Type B pancreatic cell (in vitro differentiated cells): ENCODE measurements at regions not wholly inside any gene's neighbourhood (a gene's known extent, or its start where the extent isn't known, plus 50 kb on each side); places are given as distances from the start of the nearest gene placed in this dataset.
"Not testable (repeated sequence)": the region's sequence is repeated elsewhere in the genome, so short reads cannot be mapped to it uniquely, and the experiment has no call there.

Experiments
- DNase-seq: peaks from one replicate; pipeline ENCODE4 v3.0.0; 2021; ENCODE audit warnings: mixed read lengths; ENCODE audit not compliant: unreplicated experiment; ENCODE audit errors: extremely low spot score
- H3K27ac Mint-ChIP-seq: 2 replicates; pipeline ENCODE4 v1.8.0; 2021; ENCODE audit warnings: mild to moderate bottlenecking, mixed read lengths
- H3K27me3 Mint-ChIP-seq: 2 replicates; pipeline ENCODE4 v1.8.0; 2021; ENCODE audit warnings: mixed read lengths
- H3K36me3 Mint-ChIP-seq: 2 replicates; pipeline ENCODE4 v1.8.0; 2021; ENCODE audit warnings: mixed read lengths
- H3K4me1 Mint-ChIP-seq: one replicate; pipeline ENCODE4 v1.8.0; 2021; ENCODE audit warnings: mixed read lengths; ENCODE audit not compliant: unreplicated experiment
- H3K4me3 Mint-ChIP-seq: 2 replicates; pipeline ENCODE4 v1.8.0; 2021; ENCODE audit warnings: mild to moderate bottlenecking, mixed read lengths
- H3K9me3 Mint-ChIP-seq: 2 replicates; pipeline ENCODE4 v1.8.0; 2021; ENCODE audit warnings: mixed read lengths
- TF ChIP-seq, protein P1 (sequence below): fragments of 200-600 bp; sonication (generic); conservative IDR thresholded peaks from 2 replicates; pipeline ENCODE4 v1.5.0; 2021; ENCODE audit warnings: antibody characterized with exemption, mild to moderate bottlenecking

DNA sequence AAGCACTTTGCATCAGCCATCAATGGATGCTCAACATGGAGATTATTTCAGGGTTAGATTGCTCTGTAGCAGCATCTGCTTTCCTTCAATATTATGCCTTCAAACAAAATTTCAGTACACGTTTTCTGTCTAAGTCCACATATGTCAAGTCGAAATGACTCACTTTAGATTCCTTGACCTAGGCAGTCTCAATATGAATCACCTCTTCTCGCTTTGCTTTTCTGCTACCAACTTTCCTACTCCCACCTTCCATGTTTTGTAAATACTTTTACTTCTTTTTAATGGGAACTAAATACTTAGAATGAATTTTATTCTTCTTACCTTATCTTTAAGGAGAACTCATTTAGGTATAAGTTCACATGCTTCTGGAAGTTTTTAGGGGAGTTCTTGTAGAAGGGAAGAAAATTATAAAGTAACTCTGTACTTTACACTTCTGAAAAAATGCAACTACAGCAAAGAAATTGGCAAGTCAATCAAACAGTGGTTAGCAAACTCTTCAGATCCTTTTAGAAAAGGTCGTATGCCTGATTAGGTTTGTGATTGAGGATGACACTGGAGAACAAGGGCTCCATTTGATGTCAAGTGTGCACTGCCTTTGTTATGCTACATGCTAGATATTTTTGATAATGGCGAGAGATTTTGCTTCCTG lies 478.5 kb upstream of the SMARCA2 start:
- H3K27me3 Mint-ChIP-seq = no peaks in the 10 kb centered on the region
- H3K36me3 Mint-ChIP-seq = no peaks in the 10 kb centered on the region
- TF ChIP-seq, protein P1, sequence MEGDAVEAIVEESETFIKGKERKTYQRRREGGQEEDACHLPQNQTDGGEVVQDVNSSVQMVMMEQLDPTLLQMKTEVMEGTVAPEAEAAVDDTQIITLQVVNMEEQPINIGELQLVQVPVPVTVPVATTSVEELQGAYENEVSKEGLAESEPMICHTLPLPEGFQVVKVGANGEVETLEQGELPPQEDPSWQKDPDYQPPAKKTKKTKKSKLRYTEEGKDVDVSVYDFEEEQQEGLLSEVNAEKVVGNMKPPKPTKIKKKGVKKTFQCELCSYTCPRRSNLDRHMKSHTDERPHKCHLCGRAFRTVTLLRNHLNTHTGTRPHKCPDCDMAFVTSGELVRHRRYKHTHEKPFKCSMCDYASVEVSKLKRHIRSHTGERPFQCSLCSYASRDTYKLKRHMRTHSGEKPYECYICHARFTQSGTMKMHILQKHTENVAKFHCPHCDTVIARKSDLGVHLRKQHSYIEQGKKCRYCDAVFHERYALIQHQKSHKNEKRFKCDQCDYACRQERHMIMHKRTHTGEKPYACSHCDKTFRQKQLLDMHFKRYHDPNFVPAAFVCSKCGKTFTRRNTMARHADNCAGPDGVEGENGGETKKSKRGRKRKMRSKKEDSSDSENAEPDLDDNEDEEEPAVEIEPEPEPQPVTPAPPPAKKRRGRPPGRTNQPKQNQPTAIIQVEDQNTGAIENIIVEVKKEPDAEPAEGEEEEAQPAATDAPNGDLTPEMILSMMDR = no peak
- H3K27ac Mint-ChIP-seq = no peak overlapping the region
- peaks cover 9% of the 10 kb centered on the region for H3K4me1 Mint-ChIP-seq
- no peaks in the 10 kb centered on the region for H3K9me3 Mint-ChIP-seq
- no peak for DNase-seq
- H3K4me3 Mint-ChIP-seq = no peak overlapping the region

DNA sequence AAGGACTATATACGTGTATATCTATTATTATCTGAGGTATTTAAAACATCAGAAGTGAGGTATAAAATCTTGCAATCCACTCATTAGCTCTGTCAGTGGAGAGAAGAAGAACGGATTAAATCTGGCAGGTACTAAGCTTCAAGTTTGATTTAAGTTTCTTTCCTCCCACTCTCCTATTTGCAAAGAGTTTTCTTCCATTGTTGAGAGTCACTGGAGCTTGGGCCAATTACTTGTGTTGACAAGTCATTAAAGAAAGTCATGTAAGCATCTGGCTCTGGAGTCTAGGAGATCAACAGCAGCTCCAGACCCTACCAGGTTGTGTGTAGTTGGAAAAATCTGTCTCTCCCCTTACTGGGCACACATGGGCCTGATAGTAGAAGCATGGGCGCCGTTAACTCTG lies 476.8 kb upstream of the SMARCA2 start:
- Mint-ChIP-seq H3K27ac (no peak overlapping the region), H3K4me1 (no peaks in the 10 kb centered on the region), H3K27me3 (no peaks in the 10 kb centered on the region), H3K4me3 (no peak overlapping the region), H3K9me3 (no peaks in the 10 kb centered on the region), H3K36me3 (no peaks in the 10 kb centered on the region)
- DNase-seq = no peak
- TF ChIP-seq, protein P1 = no peak

DNA sequence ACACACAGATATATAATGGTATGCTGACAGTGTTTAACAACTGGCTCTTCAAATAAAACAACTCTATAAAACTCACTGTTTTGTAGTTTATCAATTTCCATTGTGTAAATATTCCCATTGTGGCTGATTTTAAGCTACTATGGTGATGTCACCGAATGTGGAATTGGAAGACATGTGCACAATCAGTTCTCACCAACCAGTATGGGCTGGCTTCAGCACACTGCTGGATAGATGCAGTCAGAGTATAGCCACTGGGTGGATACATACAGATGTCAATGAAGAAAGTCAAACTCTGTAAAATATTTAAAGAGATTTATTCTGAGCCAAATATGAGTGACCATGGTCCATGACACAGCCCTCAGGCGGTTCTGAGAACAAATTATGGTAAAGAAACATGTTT lies 475.9 kb upstream of the SMARCA2 start:
- TF ChIP-seq, protein P1 = no peak
- no peak for DNase-seq
- no peaks in the 10 kb centered on the region for H3K36me3 Mint-ChIP-seq
- no peaks in the 10 kb centered on the region for H3K4me1 Mint-ChIP-seq
- H3K27ac Mint-ChIP-seq = no peak overlapping the region
- no peaks in the 10 kb centered on the region for H3K9me3 Mint-ChIP-seq
- no peak overlapping the region for H3K4me3 Mint-ChIP-seq
- no peaks in the 10 kb centered on the region for H3K27me3 Mint-ChIP-seq

GRCh38 chr9:1550636-1551035 lies 464.5 kb upstream of the SMARCA2 start:
- Mint-ChIP-seq H3K27ac (no peak overlapping the region), H3K9me3 (no peaks in the 10 kb centered on the region), H3K4me1 (no peaks in the 10 kb centered on the region), H3K27me3 (no peaks in the 10 kb centered on the region), H3K36me3 (no peaks in the 10 kb centered on the region), H3K4me3 (no peak overlapping the region)
- TF ChIP-seq, protein P1 = no peak
- DNase-seq = no peak

DNA sequence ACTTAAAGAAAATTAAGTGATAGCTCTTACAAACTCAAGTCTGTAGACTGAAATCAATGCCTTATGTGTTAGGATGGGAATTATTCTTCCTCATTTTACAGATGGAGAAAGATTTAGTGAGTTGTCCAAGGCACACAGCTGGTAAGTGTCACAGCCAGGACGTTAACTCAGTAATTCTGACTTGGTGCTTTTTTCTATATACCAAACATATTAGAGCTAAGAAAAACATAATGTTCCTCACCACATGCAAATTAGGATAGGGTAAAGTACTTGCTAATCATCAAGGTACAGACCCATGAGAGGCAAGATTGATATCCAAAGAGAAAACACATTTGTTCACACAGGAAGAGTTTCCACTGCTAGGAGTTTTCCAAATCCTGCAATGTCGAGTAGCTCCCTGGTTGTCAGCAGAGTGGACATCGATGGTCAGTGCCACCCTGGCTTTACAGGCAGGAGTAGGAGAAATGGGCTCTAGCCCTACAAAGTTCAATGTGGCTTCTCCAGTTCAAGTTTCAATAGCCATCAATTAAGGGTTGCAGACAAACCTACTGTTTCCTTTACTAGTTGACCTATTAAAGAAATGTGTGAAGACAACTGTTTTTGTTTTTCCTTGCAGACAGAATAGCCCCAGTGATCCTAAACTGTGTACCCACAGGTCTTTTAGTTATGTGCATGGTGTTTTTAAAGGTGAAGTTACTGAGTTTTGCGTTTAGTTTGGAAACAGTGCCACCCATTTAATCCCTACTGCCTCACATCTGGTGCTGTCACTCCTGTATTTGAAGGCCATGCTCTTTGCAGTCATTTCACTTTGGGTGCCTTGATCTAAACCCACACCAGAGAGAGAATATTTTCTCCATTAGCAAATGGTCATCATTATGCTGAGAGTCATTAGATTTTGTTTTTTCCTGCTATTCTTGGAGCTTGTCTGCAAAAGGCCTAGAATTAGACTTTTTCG lies 460.8 kb upstream of the SMARCA2 start:
- TF ChIP-seq, protein P1 = no peak
- no peaks in the 10 kb centered on the region for H3K9me3 Mint-ChIP-seq
- H3K4me1 Mint-ChIP-seq = no peaks in the 10 kb centered on the region
- H3K27me3 Mint-ChIP-seq = no peaks in the 10 kb centered on the region
- DNase-seq = no peak
- H3K36me3 Mint-ChIP-seq = no peaks in the 10 kb centered on the region
- no peak overlapping the region for H3K4me3 Mint-ChIP-seq
- H3K27ac Mint-ChIP-seq = no peak overlapping the region

GRCh38 chr9:1558666-1559065 lies 456.5 kb upstream of the SMARCA2 start:
- H3K36me3 Mint-ChIP-seq, H3K27ac Mint-ChIP-seq, H3K27me3 Mint-ChIP-seq, H3K9me3 Mint-ChIP-seq, DNase-seq, H3K4me3 Mint-ChIP-seq, H3K4me1 Mint-ChIP-seq: not testable (repeated sequence)
